Muscle layer of duodenum (tissue), 2 donors: ENCODE measurements at regions not wholly inside any gene's neighbourhood (a gene's known extent, or its start where the extent isn't known, plus 50 kb on each side); places are given as distances from the start of the nearest gene placed in this dataset.

Source experiments
- H3K27ac ChIP-seq: one replicate; pipeline ENCODE4 v1.7.0; 2013; ENCODE audit warnings: mild to moderate bottlenecking, low read length
- H3K27me3 ChIP-seq: one replicate; pipeline ENCODE4 v1.7.0; 2013; ENCODE audit warnings: low read depth, mild to moderate bottlenecking, control low read depth, low read length
- H3K36me3 ChIP-seq, 2 donors: one replicate each; pipeline ENCODE4 v1.7.0; 2013; ENCODE audit warnings: low read length in 2 of 2, control low read depth in 1 of 2, mild to moderate bottlenecking in 1 of 2; ENCODE audit not compliant: insufficient read depth in 2 of 2, control insufficient read depth in 1 of 2
- H3K4me1 ChIP-seq, 2 donors: one replicate each; pipeline ENCODE4 v1.7.0; 2013; ENCODE audit warnings: low read length in 2 of 2, mild to moderate bottlenecking in 2 of 2, control low read depth in 1 of 2, moderate library complexity in 1 of 2; ENCODE audit not compliant: insufficient read depth in 2 of 2, control insufficient read depth in 1 of 2
- H3K4me3 ChIP-seq, 2 donors: one replicate each; pipeline ENCODE4 v1.7.0; 2013; ENCODE audit warnings: low read length in 2 of 2, low read depth in 1 of 2, mild to moderate bottlenecking in 1 of 2
- H3K9me3 ChIP-seq, 2 donors: one replicate each; pipeline ENCODE4 v1.7.0; 2013; ENCODE audit warnings: low read length in 2 of 2, control low read depth in 1 of 2, mild to moderate bottlenecking in 1 of 2; ENCODE audit not compliant: control insufficient read depth in 1 of 2
- donor health status: healthy.

DNA sequence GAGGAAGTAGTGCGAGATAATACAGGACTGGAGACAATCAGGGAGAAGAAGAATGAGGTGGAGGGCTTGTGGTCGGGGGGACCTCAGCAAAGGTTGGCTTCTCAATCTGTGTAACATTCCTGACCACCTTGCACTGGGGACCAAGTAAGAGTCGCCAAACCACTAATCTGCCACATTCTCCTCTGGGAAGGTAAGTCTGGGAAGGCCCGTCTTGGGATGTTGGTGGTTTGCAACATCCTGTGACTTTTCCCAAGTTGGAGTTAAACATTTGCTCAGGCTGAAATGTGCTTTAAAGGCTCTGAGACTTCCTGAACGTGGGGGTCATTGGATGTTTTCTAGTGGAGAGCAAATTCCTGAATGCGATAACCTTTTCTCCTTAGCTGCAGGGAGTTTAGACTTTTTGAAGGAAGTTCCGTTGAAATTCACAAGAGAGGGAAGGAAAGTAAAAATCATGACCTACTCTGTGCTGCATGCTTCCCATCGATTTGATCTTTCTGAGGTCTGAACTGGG, 325.9 kb downstream of the RPS6KC1 start:
- no peaks in the 10 kb centered on the region for H3K27me3 ChIP-seq
- no peaks in the 10 kb centered on the region for H3K36me3 ChIP-seq
- no peak overlapping the region for H3K4me3 ChIP-seq
- H3K4me1 ChIP-seq: no peaks in the 10 kb centered on the region
- H3K27ac ChIP-seq: no peak overlapping the region
- H3K9me3 ChIP-seq: no peaks in the 10 kb centered on the region

GRCh38 chr1:213380865-213381264, 329.8 kb downstream of the RPS6KC1 start:
- H3K27ac ChIP-seq: no peak overlapping the region
- H3K4me1 ChIP-seq: no peaks in the 10 kb centered on the region
- no peaks in the 10 kb centered on the region for H3K27me3 ChIP-seq
- H3K9me3 ChIP-seq: peaks cover 0 to 7% of the 10 kb centered on the region in 2 donors
- H3K4me3 ChIP-seq: no peak overlapping the region
- H3K36me3 ChIP-seq: no peaks in the 10 kb centered on the region

DNA sequence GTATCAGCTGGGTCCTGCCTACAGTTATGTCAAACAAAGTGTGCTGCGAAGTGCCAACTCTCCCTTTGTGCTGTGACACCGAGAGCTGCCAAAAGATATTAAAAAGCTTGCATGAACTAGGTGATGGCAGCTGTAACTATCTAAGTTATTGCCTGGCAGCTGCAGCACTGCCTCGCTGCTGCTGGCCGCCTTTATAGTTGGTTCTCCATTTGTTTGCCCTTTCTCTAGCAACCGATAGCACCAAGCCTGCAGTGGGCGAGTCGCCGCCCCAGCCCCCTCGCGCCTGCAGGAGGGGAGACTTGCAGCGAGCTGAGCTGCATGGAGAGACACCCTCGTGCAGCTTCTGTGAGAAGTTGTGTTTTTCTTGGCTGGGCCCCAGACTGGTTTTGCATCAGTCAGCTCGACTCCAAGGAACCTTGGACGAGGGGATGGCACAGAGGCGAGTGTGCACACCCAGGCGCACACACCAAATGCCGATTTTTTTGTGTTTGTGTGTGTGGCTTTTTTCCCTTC, 330.6 kb downstream of the RPS6KC1 start:
- no peaks in the 10 kb centered on the region for H3K36me3 ChIP-seq
- no peaks in the 10 kb centered on the region for H3K4me1 ChIP-seq
- H3K27ac ChIP-seq: no peak overlapping the region
- no peak overlapping the region for H3K4me3 ChIP-seq
- no peaks in the 10 kb centered on the region for H3K27me3 ChIP-seq
- H3K9me3 ChIP-seq: peaks cover 0 to 7% of the 10 kb centered on the region in 2 donors

GRCh38 chr1:213383465-213383864, 332.4 kb downstream of the RPS6KC1 start:
- H3K4me3 ChIP-seq: no peak overlapping the region
- no peaks in the 10 kb centered on the region for H3K4me1 ChIP-seq
- no peaks in the 10 kb centered on the region for H3K27me3 ChIP-seq
- peaks cover 0 to 7% of the 10 kb centered on the region in 2 donors for H3K9me3 ChIP-seq
- no peaks in the 10 kb centered on the region for H3K36me3 ChIP-seq
- H3K27ac ChIP-seq: no peak overlapping the region

GRCh38 chr1:213385201-213385600, 334.2 kb downstream of the RPS6KC1 start:
- Histone ChIP-seq H3K9me3 (peaks cover 0 to 7% of the 10 kb centered on the region in 2 donors), H3K36me3 (no peaks in the 10 kb centered on the region), H3K4me3 (no peak overlapping the region), H3K4me1 (no peaks in the 10 kb centered on the region), H3K27ac (no peak overlapping the region), H3K27me3 (no peaks in the 10 kb centered on the region)

GRCh38 chr1:213385806-213386324, 334.8 kb downstream of the RPS6KC1 start:
- no peaks in the 10 kb centered on the region for H3K36me3 ChIP-seq
- no peaks in the 10 kb centered on the region for H3K4me1 ChIP-seq
- H3K27ac ChIP-seq: no peak overlapping the region
- H3K4me3 ChIP-seq: no peak overlapping the region
- H3K27me3 ChIP-seq: no peaks in the 10 kb centered on the region
- peaks cover 0 to 7% of the 10 kb centered on the region in 2 donors for H3K9me3 ChIP-seq

DNA sequence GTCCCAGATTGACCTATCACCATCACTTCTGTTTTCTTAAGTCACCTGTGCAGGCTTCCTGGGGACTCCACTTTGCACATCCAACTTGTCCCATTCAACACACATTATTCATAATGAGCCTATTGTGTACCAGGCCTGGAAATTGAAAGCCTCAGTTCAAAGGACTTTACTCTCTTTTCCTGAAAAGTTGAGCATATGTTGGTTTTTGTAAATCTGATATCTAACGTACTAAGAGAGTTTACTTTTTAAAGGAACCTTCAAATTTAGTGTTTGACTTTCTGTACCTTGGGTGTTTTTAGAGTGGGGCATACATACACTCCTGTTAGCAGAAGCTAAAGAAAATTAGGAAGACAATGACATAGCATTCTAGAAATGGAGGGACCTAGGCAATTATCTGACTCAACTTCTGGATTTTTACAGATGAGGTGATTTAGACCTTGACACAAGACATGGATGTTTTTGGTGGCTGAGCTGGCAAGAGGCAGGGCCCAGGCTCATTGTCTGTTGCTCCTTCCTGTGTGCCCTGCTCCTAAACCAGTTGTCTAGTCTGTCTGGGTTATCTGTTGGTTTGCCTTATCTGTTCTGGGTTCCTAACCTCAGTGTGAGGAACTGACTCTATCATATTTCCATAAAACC, 336.5 kb downstream of the RPS6KC1 start:
- Histone ChIP-seq H3K4me3 (no peak overlapping the region), H3K27me3 (no peaks in the 10 kb centered on the region), H3K27ac (no peak overlapping the region), H3K36me3 (no peaks in the 10 kb centered on the region), H3K4me1 (no peaks in the 10 kb centered on the region), H3K9me3 (peaks cover 0 to 7% of the 10 kb centered on the region in 2 donors)

- Histone ChIP-seq H3K4me1 (no peaks in the 10 kb centered on the region), H3K27me3 (no peaks in the 10 kb centered on the region), H3K36me3 (no peaks in the 10 kb centered on the region), H3K27ac (no peak overlapping the region), H3K9me3 (peaks cover 0 to 6% of the 10 kb centered on the region in 2 donors), H3K4me3 (no peak overlapping the region)
Measured at GRCh38 chr1:213388199-213388598, 337.2 kb downstream of the RPS6KC1 start.

DNA sequence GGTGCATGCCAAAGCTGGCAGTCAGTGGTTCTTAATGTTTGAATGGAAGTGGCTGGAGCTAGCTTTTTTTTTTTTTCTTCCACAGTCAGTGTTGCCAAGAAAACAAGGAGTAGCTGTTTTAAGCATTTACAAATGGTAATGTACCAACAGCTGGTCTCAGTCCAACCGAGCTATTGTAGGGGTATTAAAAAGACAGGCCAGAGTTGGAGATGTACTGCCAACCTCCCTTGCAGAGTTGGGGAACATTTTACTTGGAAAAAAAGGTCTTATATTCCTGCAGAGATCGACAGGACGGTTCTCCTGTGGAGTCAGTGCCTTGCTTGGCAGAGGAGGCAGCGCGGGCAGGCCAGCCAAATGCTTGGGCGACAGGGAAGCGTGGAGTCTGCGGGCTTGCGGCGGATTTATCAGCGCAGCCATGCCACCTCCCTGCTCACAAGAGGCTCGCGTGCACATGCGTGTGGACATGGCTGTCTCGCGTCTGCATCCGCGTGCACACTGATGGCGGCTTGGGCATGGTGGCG, 338.1 kb downstream of the RPS6KC1 start:
- no peaks in the 10 kb centered on the region for H3K9me3 ChIP-seq
- H3K4me3 ChIP-seq: no peak overlapping the region
- no peaks in the 10 kb centered on the region for H3K27me3 ChIP-seq
- no peak overlapping the region for H3K27ac ChIP-seq
- no peaks in the 10 kb centered on the region for H3K4me1 ChIP-seq
- H3K36me3 ChIP-seq: no peaks in the 10 kb centered on the region

GRCh38 chr1:213391445-213391844, 340.4 kb downstream of the RPS6KC1 start:
- no peak overlapping the region for H3K27ac ChIP-seq
- no peaks in the 10 kb centered on the region for H3K9me3 ChIP-seq
- H3K4me3 ChIP-seq: no peak overlapping the region
- H3K27me3 ChIP-seq: no peaks in the 10 kb centered on the region
- H3K36me3 ChIP-seq: no peaks in the 10 kb centered on the region
- H3K4me1 ChIP-seq: no peaks in the 10 kb centered on the region

DNA sequence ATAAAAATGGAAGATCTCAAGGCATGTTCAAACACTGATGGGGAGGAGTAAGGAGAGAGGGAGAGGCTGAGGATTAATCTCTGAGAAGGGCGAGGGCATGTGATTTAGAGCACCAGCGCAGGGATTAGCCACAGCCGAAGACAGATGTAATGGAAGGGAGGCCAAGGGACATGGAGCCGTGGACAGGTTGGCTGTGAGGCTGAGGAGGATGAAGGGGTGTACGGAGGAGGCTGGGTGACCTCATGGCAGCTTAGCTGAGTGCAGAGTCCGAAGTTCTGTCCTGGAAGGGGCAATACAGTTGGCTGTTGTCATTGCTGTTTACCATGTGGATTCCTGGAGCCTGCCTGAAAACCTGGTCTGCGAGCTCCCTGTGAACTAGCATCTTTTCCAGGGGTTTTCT, 342.8 kb downstream of the RPS6KC1 start:
- Histone ChIP-seq H3K9me3 (no peaks in the 10 kb centered on the region), H3K4me3 (no peak overlapping the region), H3K4me1 (no peaks in the 10 kb centered on the region), H3K27ac (no peak overlapping the region), H3K36me3 (no peaks in the 10 kb centered on the region), H3K27me3 (no peaks in the 10 kb centered on the region)
